ENCODE measurements at regions not wholly inside any gene's neighbourhood (a gene's known extent, or its start where the extent isn't known, plus 50 kb on each side); places are given as distances from the start of the nearest gene placed in this dataset.
"Not testable (repeated sequence)": the region's sequence is repeated elsewhere in the genome, so short reads cannot be mapped to it uniquely, and the experiment has no call there.

- DNase-seq: no peak
Observed at GRCh38 chr2:18311420-18312195, 248.8 kb downstream of the RDH14 start.

- no peak for DNase-seq
Observed at GRCh38 chr2:18309627-18310026, 250.8 kb downstream of the RDH14 start.

- DNase-seq: no peak
Observed at GRCh38 chr2:18309188-18309587, 251.3 kb downstream of the RDH14 start.

- DNase-seq: no peak
Observed at GRCh38 chr2:18304849-18305248, 255.6 kb downstream of the RDH14 start.

- no peak for DNase-seq
Observed at GRCh38 chr2:18301421-18302139, 258.9 kb downstream of the RDH14 start.

GRCh38 chr2:18299423-18300212 is 260.8 kb downstream of the RDH14 start:
- no peak for DNase-seq

- DNase-seq: no peak
Observed at GRCh38 chr2:18297534-18298058, 262.9 kb downstream of the RDH14 start.

- DNase-seq: no peak
Observed at GRCh38 chr2:18290386-18290785, 270.1 kb downstream of the RDH14 start.

- no peak for DNase-seq
Observed at GRCh38 chr2:18286897-18287296, 273.6 kb downstream of the RDH14 start.

- no peak for DNase-seq
Observed at GRCh38 chr2:18284331-18284730, 276.1 kb downstream of the RDH14 start.

GRCh38 chr2:18282026-18282425 is 278.4 kb downstream of the RDH14 start:
- DNase-seq: no peak

- no peak for DNase-seq
Observed at GRCh38 chr2:18276583-18277075, 283.8 kb downstream of the RDH14 start.

GRCh38 chr2:18273205-18273604 is 287.2 kb downstream of the RDH14 start:
- no peak for DNase-seq

GRCh38 chr2:18272148-18272494 is 288.3 kb downstream of the RDH14 start:
- no peak for DNase-seq

GRCh38 chr2:18271370-18272147 is 288.9 kb downstream of the RDH14 start:
- no peak for DNase-seq

- DNase-seq: no peak
Observed at GRCh38 chr2:18268400-18268799, 292.1 kb downstream of the RDH14 start.

GRCh38 chr2:18267501-18267900 is 293.0 kb downstream of the RDH14 start:
- no peak for DNase-seq

GRCh38 chr2:18266699-18267098 is 293.8 kb downstream of the RDH14 start:
- DNase-seq: not testable (repeated sequence)

GRCh38 chr2:18265614-18266586 is 294.6 kb downstream of the RDH14 start:
- DNase-seq: no peak

- no peak for DNase-seq
Observed at GRCh38 chr2:18262601-18263000, 297.9 kb downstream of the RDH14 start.

All from occipital lobe (tissue), 1 donor.